Epithelial cell of prostate (primary cell): ENCODE measurements at regions not wholly inside any gene's neighbourhood (a gene's known extent, or its start where the extent isn't known, plus 50 kb on each side); places are given as distances from the start of the nearest gene placed in this dataset.

ENCODE experiments used
- DNase-seq: peaks from one replicate; pipeline ENCODE4 v3.0.0-alpha.2; 2011; ENCODE audit warnings: low read depth, low spot score
- H3K27ac ChIP-seq: fragments of 450-650 bp; 2 replicates; pipeline ENCODE4 v1.5.1; 2017; ENCODE audit warnings: mild to moderate bottlenecking

GRCh38 chr11:129271030-129271429 is 78.9 kb upstream of the ARHGAP32 start:
- no peak for DNase-seq
- H3K27ac ChIP-seq, result no peak overlapping the region

- no peak for DNase-seq
- no peak overlapping the region for H3K27ac ChIP-seq
Observed at GRCh38 chr11:129270446-129270845, 78.3 kb upstream of the ARHGAP32 start.

GRCh38 chr11:129268371-129268770 is 76.2 kb upstream of the ARHGAP32 start:
- no peak for DNase-seq
- no peak overlapping the region for H3K27ac ChIP-seq

- no peak for DNase-seq
- no peak overlapping the region for H3K27ac ChIP-seq
Observed at GRCh38 chr11:129267716-129268115, 75.6 kb upstream of the ARHGAP32 start.

GRCh38 chr11:129266536-129266935 is 74.4 kb upstream of the ARHGAP32 start:
- DNase-seq, result no peak
- no peak overlapping the region for H3K27ac ChIP-seq

GRCh38 chr11:129265125-129265788 is 73.1 kb upstream of the ARHGAP32 start:
- no peak for DNase-seq
- no peak overlapping the region for H3K27ac ChIP-seq

- DNase-seq, result no peak
- H3K27ac ChIP-seq, result no peak overlapping the region
Observed at GRCh38 chr11:129264114-129264513, 72.0 kb upstream of the ARHGAP32 start.

GRCh38 chr11:129260750-129261149 is 68.6 kb upstream of the ARHGAP32 start:
- no peak for DNase-seq
- no peak overlapping the region for H3K27ac ChIP-seq

- no peak for DNase-seq
- H3K27ac ChIP-seq, result no peak overlapping the region
Observed at GRCh38 chr11:129259931-129260348, 67.8 kb upstream of the ARHGAP32 start.

GRCh38 chr11:129258205-129258604 is 66.1 kb upstream of the ARHGAP32 start:
- DNase-seq, result no peak
- H3K27ac ChIP-seq, result no peak overlapping the region

- H3K27ac ChIP-seq, result no peak overlapping the region
- DNase-seq, result no peak
Observed at GRCh38 chr11:129257512-129257911, 65.4 kb upstream of the ARHGAP32 start.

- DNase-seq, result no peak
- no peak overlapping the region for H3K27ac ChIP-seq
Observed at GRCh38 chr11:129252621-129253020, 60.5 kb upstream of the ARHGAP32 start.

GRCh38 chr11:129251067-129251466 is 58.9 kb upstream of the ARHGAP32 start:
- DNase-seq, result no peak
- H3K27ac ChIP-seq, result no peak overlapping the region

GRCh38 chr11:129249923-129250322 is 57.8 kb upstream of the ARHGAP32 start:
- H3K27ac ChIP-seq, result no peak overlapping the region
- no peak for DNase-seq

GRCh38 chr11:129249351-129249750 is 57.2 kb upstream of the ARHGAP32 start:
- DNase-seq, result no peak
- no peak overlapping the region for H3K27ac ChIP-seq

- H3K27ac ChIP-seq, result no peak overlapping the region
- no peak for DNase-seq
Observed at GRCh38 chr11:129248618-129249017, 56.5 kb upstream of the ARHGAP32 start.

GRCh38 chr11:129247135-129247534 is 55.0 kb upstream of the ARHGAP32 start:
- peak; percentile 27 for DNase-seq
- peak overlapping the region; percentile 40 for H3K27ac ChIP-seq

GRCh38 chr11:129242855-129243254 is 50.7 kb upstream of the ARHGAP32 start:
- no peak for DNase-seq
- no peak overlapping the region for H3K27ac ChIP-seq
